NCI-H526 treated with DMSO at 0.1 percent for 48 hours (cell line): ENCODE measurements at regions not wholly inside any gene's neighbourhood (a gene's known extent, or its start where the extent isn't known, plus 50 kb on each side); places are given as distances from the start of the nearest gene placed in this dataset.
A peak's percentile ranks its signal among the peaks of the same experiment; 100 is the strongest.
"Not testable (repeated sequence)": the region's sequence is repeated elsewhere in the genome, so short reads cannot be mapped to it uniquely, and the experiment has no call there.

Experiments used
- DNase-seq: peaks from one replicate; lab custom pipeline; 2025; lab: John Stamatoyannopoulos, UW

GRCh38 chr4:23533859-23534258 lies 356.0 kb downstream of the PPARGC1A start:
- no peak for DNase-seq

GRCh38 chr4:23516716-23517115 lies 373.1 kb downstream of the PPARGC1A start:
- no peak for DNase-seq

- no peak for DNase-seq
These were observed 385.8 kb downstream of the PPARGC1A start for GRCh38 chr4:23504083-23504482.

GRCh38 chr4:23500894-23501449 lies 388.9 kb downstream of the PPARGC1A start:
- DNase-seq, result no peak

GRCh38 chr4:23485801-23486200 lies 404.0 kb downstream of the PPARGC1A start:
- no peak for DNase-seq

GRCh38 chr4:23484689-23485088 lies 405.2 kb downstream of the PPARGC1A start:
- no peak for DNase-seq

GRCh38 chr4:23483320-23483960 lies 406.4 kb downstream of the PPARGC1A start:
- DNase-seq, result no peak

- no peak for DNase-seq
These were observed 408.3 kb downstream of the PPARGC1A start for GRCh38 chr4:23481566-23481965.

GRCh38 chr4:23477905-23478304 lies 411.9 kb downstream of the PPARGC1A start:
- DNase-seq, result no peak

GRCh38 chr4:23476515-23477090 lies 413.2 kb downstream of the PPARGC1A start:
- DNase-seq, result no peak

GRCh38 chr4:23463071-23463470 lies 426.8 kb downstream of the PPARGC1A start:
- DNase-seq, result no peak

GRCh38 chr4:23458054-23458453 lies 431.8 kb downstream of the PPARGC1A start:
- DNase-seq, result no peak

GRCh38 chr4:23456864-23457263 lies 433.0 kb downstream of the PPARGC1A start:
- no peak for DNase-seq

- DNase-seq, result peak; percentile 9
These were observed 434.2 kb downstream of the PPARGC1A start for GRCh38 chr4:23455456-23456158.

GRCh38 chr4:23441530-23442069 lies 448.2 kb downstream of the PPARGC1A start:
- DNase-seq, result no peak

GRCh38 chr4:23438764-23439163 lies 451.1 kb downstream of the PPARGC1A start:
- DNase-seq, result no peak

- no peak for DNase-seq
These were observed 460.4 kb downstream of the PPARGC1A start for GRCh38 chr4:23429497-23429896.

- DNase-seq, result no peak
These were observed 464.3 kb downstream of the PPARGC1A start for GRCh38 chr4:23425570-23425969.

- DNase-seq, result no peak
These were observed 466.3 kb downstream of the PPARGC1A start for GRCh38 chr4:23423540-23423939.

GRCh38 chr4:23422878-23423277 lies 467.0 kb downstream of the PPARGC1A start:
- no peak for DNase-seq

- DNase-seq, result no peak
These were observed 476.2 kb downstream of the PPARGC1A start for GRCh38 chr4:23413631-23414030.

- DNase-seq, result no peak
These were observed 477.1 kb downstream of the PPARGC1A start for GRCh38 chr4:23412701-23413100.

GRCh38 chr4:23408913-23409312 lies 480.9 kb downstream of the PPARGC1A start:
- not testable (repeated sequence) for DNase-seq
